ENCODE measurements at regions not wholly inside any gene's neighbourhood (a gene's known extent, or its start where the extent isn't known, plus 50 kb on each side); places are given as distances from the start of the nearest gene placed in this dataset.

DNA sequence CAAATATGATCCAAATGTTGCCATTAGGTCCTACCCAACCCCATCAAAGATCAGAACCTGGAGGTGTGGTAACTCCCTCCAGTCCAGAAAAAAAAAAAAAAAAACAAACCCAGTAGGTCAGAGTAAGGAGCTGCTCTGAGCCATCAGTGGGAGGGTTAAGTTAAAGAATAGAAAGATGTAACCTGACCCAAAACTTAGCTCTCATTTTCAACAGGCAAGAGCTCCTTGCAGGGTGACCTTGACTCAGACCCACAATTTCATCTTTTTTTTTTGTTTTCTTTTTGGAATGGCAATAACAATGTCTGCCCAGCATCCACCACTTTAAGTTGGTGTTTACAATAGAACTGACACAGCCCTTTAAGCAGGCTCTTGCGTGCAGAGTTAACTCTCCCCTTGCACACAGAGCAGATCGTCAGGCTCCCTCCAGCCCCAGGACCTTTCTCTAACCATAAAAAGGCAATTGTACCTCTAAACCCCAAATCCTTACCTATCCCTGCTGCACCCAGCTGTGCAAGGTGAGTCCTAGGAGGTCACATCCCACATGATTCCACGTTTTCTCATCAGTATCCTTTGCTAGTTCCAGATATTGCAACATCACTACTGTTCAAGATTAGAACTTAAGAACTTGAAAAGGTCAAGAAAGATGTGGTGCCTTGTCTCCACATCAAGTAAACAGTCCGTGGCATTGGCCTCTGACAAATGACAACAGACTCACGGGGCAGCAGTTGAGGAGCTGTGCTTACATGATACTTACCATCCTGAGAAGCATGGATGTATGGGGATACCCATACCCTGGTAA, 178.6 kb upstream of the EEA1 start:
- TF ChIP-seq, protein P1, sequence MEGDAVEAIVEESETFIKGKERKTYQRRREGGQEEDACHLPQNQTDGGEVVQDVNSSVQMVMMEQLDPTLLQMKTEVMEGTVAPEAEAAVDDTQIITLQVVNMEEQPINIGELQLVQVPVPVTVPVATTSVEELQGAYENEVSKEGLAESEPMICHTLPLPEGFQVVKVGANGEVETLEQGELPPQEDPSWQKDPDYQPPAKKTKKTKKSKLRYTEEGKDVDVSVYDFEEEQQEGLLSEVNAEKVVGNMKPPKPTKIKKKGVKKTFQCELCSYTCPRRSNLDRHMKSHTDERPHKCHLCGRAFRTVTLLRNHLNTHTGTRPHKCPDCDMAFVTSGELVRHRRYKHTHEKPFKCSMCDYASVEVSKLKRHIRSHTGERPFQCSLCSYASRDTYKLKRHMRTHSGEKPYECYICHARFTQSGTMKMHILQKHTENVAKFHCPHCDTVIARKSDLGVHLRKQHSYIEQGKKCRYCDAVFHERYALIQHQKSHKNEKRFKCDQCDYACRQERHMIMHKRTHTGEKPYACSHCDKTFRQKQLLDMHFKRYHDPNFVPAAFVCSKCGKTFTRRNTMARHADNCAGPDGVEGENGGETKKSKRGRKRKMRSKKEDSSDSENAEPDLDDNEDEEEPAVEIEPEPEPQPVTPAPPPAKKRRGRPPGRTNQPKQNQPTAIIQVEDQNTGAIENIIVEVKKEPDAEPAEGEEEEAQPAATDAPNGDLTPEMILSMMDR (IDR thresholded peaks at IDR 0.05; ENCODE audit: low read length): no peak
- no peak for TF ChIP-seq EZH2 (IDR thresholded peaks at IDR 0.05; ENCODE audit: borderline replicate concordance, low read length)
